HFFc6 (cell line): ENCODE measurements at regions not wholly inside any gene's neighbourhood (a gene's known extent, or its start where the extent isn't known, plus 50 kb on each side); places are given as distances from the start of the nearest gene placed in this dataset.

Source experiments
- DNase-seq: peaks from one replicate; pipeline ENCODE4 v3.0.0-alpha.2; 2018
- H3K27ac Mint-ChIP-seq: 2 replicates; pipeline ENCODE4 v1.8.0; 2020; ENCODE audit warnings: mild to moderate bottlenecking, mixed read lengths
- H3K27me3 Mint-ChIP-seq: 2 replicates; pipeline ENCODE4 v1.8.0; 2021; ENCODE audit warnings: mild to moderate bottlenecking, moderate library complexity, mixed read lengths; ENCODE audit not compliant: insufficient read depth
- H3K36me3 Mint-ChIP-seq: 2 replicates; pipeline ENCODE4 v1.8.0; 2021; ENCODE audit warnings: low read depth, mixed read lengths
- H3K4me1 Mint-ChIP-seq: 2 replicates; pipeline ENCODE4 v1.8.0; 2020; ENCODE audit warnings: low read depth, mixed read lengths
- H3K4me3 Mint-ChIP-seq: 2 replicates; pipeline ENCODE4 v1.8.0; 2020; ENCODE audit warnings: mild to moderate bottlenecking, moderate library complexity, mixed read lengths
- H3K9me3 Mint-ChIP-seq: 2 replicates; pipeline ENCODE4 v1.8.0; 2020; ENCODE audit warnings: mild to moderate bottlenecking, mixed read lengths
- TF ChIP-seq, protein P1 (sequence below): fragments of 200-600 bp; sonication (generic); IDR thresholded peaks from 2 replicates; pipeline ENCODE4 v1.5.0; 2021; ENCODE audit warnings: antibody characterized with exemption, mild to moderate bottlenecking

DNA sequence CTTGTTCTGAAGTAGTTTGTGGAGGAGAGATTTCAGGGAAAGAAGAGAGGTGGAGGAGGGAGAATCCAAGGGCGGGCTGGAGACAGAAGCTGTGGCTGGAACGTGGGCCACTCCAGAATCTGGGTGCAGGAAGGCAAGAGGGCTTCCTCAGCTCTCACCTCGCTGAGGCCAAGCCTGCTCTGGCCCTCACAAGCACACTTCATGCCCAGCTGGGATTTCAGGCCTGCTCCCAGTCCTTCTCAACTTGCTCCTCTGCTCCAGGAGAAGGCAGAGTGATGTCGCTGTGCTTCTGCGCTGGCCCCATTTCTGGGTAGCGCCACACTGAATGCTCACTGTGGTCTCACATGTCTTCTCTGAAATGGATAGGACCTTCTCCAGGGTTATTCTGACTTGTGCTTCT lies 328.8 kb downstream of the FGF9 start:
- Mint-ChIP-seq H3K27me3 (no peaks in the 10 kb centered on the region; the same call in 1 of the 2 replicates), H3K9me3 (peaks cover 59% of the 10 kb centered on the region), H3K36me3 (peaks cover 5% of the 10 kb centered on the region), H3K4me1 (no peaks in the 10 kb centered on the region), H3K4me3 (no peak overlapping the region), H3K27ac (no peak overlapping the region)
- no peak for DNase-seq
- TF ChIP-seq, protein P1, sequence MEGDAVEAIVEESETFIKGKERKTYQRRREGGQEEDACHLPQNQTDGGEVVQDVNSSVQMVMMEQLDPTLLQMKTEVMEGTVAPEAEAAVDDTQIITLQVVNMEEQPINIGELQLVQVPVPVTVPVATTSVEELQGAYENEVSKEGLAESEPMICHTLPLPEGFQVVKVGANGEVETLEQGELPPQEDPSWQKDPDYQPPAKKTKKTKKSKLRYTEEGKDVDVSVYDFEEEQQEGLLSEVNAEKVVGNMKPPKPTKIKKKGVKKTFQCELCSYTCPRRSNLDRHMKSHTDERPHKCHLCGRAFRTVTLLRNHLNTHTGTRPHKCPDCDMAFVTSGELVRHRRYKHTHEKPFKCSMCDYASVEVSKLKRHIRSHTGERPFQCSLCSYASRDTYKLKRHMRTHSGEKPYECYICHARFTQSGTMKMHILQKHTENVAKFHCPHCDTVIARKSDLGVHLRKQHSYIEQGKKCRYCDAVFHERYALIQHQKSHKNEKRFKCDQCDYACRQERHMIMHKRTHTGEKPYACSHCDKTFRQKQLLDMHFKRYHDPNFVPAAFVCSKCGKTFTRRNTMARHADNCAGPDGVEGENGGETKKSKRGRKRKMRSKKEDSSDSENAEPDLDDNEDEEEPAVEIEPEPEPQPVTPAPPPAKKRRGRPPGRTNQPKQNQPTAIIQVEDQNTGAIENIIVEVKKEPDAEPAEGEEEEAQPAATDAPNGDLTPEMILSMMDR, result no peak

DNA sequence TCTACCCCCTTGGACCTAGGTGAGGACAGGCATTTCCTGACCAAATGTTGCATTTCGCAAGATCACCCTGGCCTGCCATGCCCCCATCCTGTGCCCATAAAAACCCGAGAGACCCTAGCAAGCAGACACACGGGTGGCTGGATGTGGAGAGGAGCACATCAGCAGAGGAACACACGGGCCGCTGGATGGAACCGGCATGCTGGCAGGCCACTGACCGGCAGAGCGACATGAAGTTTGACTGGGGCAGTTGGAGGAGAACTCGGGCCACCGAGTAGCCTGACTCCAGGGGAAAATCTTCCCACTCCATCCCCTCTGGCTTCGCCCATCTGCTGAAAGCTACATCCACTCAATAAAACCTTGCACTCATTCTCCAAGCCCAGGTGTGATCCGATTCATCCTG lies 329.3 kb downstream of the FGF9 start:
- TF ChIP-seq, protein P1, result no peak
- Mint-ChIP-seq H3K4me3 (no peak overlapping the region), H3K27ac (no peak overlapping the region), H3K9me3 (peaks cover 57% of the 10 kb centered on the region), H3K4me1 (no peaks in the 10 kb centered on the region), H3K27me3 (no peaks in the 10 kb centered on the region; the same call in 1 of the 2 replicates), H3K36me3 (peaks cover 5% of the 10 kb centered on the region)
- no peak for DNase-seq

DNA sequence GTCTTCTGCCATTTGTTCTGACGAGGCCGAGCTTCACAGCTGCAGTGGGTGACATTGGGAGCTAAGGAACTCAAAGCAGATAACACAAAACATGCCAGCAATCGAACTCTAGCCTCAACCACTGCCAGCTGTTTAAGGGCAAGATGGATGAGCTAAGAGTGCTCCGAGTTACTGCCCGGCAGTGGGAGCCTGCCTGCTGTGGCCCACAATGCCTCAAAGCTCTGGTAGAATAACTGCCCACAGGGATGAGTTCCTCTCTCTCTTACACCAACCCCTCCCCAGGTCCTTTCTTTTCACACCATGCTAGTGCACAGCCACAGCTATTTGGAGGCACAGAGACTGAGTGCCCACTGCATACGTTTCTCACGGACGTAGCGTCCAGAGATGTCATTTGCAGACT lies 330.5 kb downstream of the FGF9 start:
- Mint-ChIP-seq H3K36me3 (peaks cover 5% of the 10 kb centered on the region), H3K4me3 (no peak overlapping the region), H3K9me3 (peaks cover 64% of the 10 kb centered on the region), H3K27ac (no peak overlapping the region), H3K27me3 (no peaks in the 10 kb centered on the region; the same call in 1 of the 2 replicates), H3K4me1 (no peaks in the 10 kb centered on the region)
- DNase-seq, result no peak
- TF ChIP-seq, protein P1, result no peak

DNA sequence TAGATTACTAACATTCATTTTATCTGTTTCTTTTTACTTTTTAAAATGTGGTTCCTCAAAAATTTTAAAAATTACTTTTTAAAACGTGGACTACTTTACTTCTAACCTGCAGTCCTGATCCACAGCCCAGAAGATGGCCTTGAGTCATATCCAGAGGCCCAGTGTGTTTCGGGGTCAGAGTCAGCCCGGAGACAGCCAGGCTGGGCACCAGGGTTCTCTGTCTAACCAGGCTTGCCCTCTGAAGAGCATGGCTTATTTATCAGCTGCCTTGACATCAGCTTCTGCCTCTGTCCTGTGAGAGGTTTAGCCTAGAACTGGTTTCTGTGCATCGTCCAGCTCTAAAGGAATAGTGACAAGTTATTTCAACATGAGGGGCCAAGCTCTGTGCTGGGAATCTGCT lies 332.0 kb downstream of the FGF9 start:
- Mint-ChIP-seq H3K36me3 (peaks cover 5% of the 10 kb centered on the region), H3K4me1 (no peaks in the 10 kb centered on the region)

DNA sequence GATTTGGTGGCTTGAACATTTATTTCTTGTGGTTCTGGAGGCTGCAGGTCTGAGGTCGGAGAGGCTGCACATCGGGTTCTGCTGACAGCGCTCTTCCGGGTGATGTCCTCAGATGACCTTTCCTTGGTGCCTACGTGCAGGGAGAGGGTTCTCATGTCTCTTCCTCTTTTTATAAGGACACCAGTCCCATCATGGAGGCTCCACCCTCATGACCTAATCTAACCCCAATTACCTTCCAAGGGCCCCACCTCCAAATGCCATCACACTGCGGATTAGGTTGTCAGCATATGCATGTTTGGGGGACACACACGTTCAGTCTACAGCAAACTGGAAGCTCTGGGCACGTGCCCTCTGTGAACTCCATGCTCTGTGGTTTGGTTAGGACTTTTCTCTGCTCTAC lies 338.6 kb downstream of the FGF9 start:
- H3K9me3 Mint-ChIP-seq, result peaks cover 44% of the 10 kb centered on the region

More for the DNA sequence above, 332.0 kb downstream of the FGF9 start:
- Mint-ChIP-seq H3K9me3 (peaks cover 69% of the 10 kb centered on the region), H3K27me3 (peaks cover 2% of the 10 kb centered on the region), H3K4me3 (no peak overlapping the region), H3K27ac (no peak overlapping the region)
- TF ChIP-seq, protein P1, result no peak
- no peak for DNase-seq

More for the DNA sequence above, 338.6 kb downstream of the FGF9 start:
- Mint-ChIP-seq H3K4me1 (no peaks in the 10 kb centered on the region), H3K36me3 (no peaks in the 10 kb centered on the region), H3K4me3 (no peak overlapping the region), H3K27ac (no peak overlapping the region), H3K27me3 (peaks cover 5% of the 10 kb centered on the region)
- TF ChIP-seq, protein P1, result no peak
- no peak for DNase-seq
